ENCODE measurements at regions not wholly inside any gene's neighbourhood (a gene's known extent, or its start where the extent isn't known, plus 50 kb on each side); places are given as distances from the start of the nearest gene placed in this dataset.

GRCh38 chr6:105954148-105954547, 132.0 kb upstream of the PRDM1 start:
- DNase-seq: no peak

GRCh38 chr6:105952772-105953690, 133.1 kb upstream of the PRDM1 start:
- DNase-seq: no peak

GRCh38 chr6:105952326-105952725, 133.8 kb upstream of the PRDM1 start:
- no peak for DNase-seq

GRCh38 chr6:105951322-105951721, 134.8 kb upstream of the PRDM1 start:
- DNase-seq: no peak

GRCh38 chr6:105949869-105950268, 136.3 kb upstream of the PRDM1 start:
- DNase-seq: no peak

GRCh38 chr6:105943514-105943913, 142.6 kb upstream of the PRDM1 start:
- DNase-seq: no peak

- no peak for DNase-seq
Measured at GRCh38 chr6:105941621-105942412, 144.3 kb upstream of the PRDM1 start.

GRCh38 chr6:105940990-105941389, 145.1 kb upstream of the PRDM1 start:
- DNase-seq: no peak

GRCh38 chr6:105936972-105937371, 149.2 kb upstream of the PRDM1 start:
- no peak for DNase-seq

- DNase-seq: no peak
Measured at GRCh38 chr6:105935416-105935815, 150.7 kb upstream of the PRDM1 start.

- DNase-seq: no peak
Measured at GRCh38 chr6:105934708-105935107, 151.4 kb upstream of the PRDM1 start.

GRCh38 chr6:105932440-105932839, 153.7 kb upstream of the PRDM1 start:
- no peak for DNase-seq

GRCh38 chr6:105929626-105930025, 156.5 kb upstream of the PRDM1 start:
- DNase-seq: no peak

GRCh38 chr6:105926318-105926717, 159.8 kb upstream of the PRDM1 start:
- DNase-seq: no peak

GRCh38 chr6:105925706-105926105, 160.4 kb upstream of the PRDM1 start:
- no peak for DNase-seq

GRCh38 chr6:105921781-105922180, 164.4 kb upstream of the PRDM1 start:
- DNase-seq: no peak

- DNase-seq: no peak
Measured at GRCh38 chr6:105920071-105920470, 166.1 kb upstream of the PRDM1 start.

- DNase-seq: no peak
Measured at GRCh38 chr6:105917038-105917695, 169.0 kb upstream of the PRDM1 start.

GRCh38 chr6:105911106-105911629, 175.0 kb upstream of the PRDM1 start:
- DNase-seq: no peak

- no peak for DNase-seq
Measured at GRCh38 chr6:105909106-105909505, 177.0 kb upstream of the PRDM1 start.

- DNase-seq: no peak
Measured at GRCh38 chr6:105907991-105908390, 178.1 kb upstream of the PRDM1 start.

- DNase-seq: no peak
Measured at GRCh38 chr6:105907301-105907700, 178.8 kb upstream of the PRDM1 start.

Measured in hindlimb muscle (tissue), 1 donor.